Spleen (tissue), 11 donors: ENCODE measurements at regions not wholly inside any gene's neighbourhood (a gene's known extent, or its start where the extent isn't known, plus 50 kb on each side); places are given as distances from the start of the nearest gene placed in this dataset.

ENCODE experiments used
- DNase-seq: peaks from one replicate; pipeline ENCODE4 v3.0.0-alpha.2; 2020
- H3K27ac ChIP-seq, 8 donors: fragments of 200-600 bp; sonication (generic) in 7 of 8; 1 replicate in 4 of 8; 2 replicates in 4 of 8; pipeline versions ENCODE4 v1.5.0 to v1.8.0; 2016 to 2021; ENCODE audit warnings: inconsistent platforms in 4 of 8, mild to moderate bottlenecking in 4 of 8, moderate library complexity in 1 of 8
- H3K27me3 ChIP-seq, 7 donors: fragments of 200-600 bp; sonication (generic) in 6 of 7; replicated peaks in 1 of 7; 1 replicate in 4 of 7; 2 replicates in 3 of 7; pipeline versions ENCODE4 v1.5.0 to v1.8.0; 2016 to 2021; ENCODE audit warnings: inconsistent platforms in 3 of 7, mild to moderate bottlenecking in 1 of 7
- H3K36me3 ChIP-seq, 6 donors: fragments of 200-600 bp; sonication (generic) in 5 of 6; 1 replicate in 4 of 6; 2 replicates in 2 of 6; pipeline versions ENCODE4 v1.5.0 to v1.8.0; 2016 to 2021; ENCODE audit warnings: inconsistent platforms in 2 of 6
- H3K4me1 ChIP-seq, 6 donors: fragments of 200-600 bp; sonication (generic) in 5 of 6; 1 replicate in 3 of 6; 2 replicates in 3 of 6; pipeline versions ENCODE4 v1.5.0 to v1.8.0; 2016 to 2021; ENCODE audit warnings: inconsistent platforms in 3 of 6
- H3K4me3 ChIP-seq, 8 donors: fragments of 200-600 bp; sonication (generic) in 7 of 8; 1 replicate in 4 of 8; 2 replicates in 4 of 8; pipeline versions ENCODE4 v1.5.0 to v1.8.0; 2016 to 2021; ENCODE audit warnings: inconsistent platforms in 4 of 8, mild to moderate bottlenecking in 4 of 8, moderate library complexity in 2 of 8
- H3K9me3 ChIP-seq, 8 donors: fragments of 200-600 bp; sonication (generic) in 7 of 8; 1 replicate in 4 of 8; 2 replicates in 4 of 8; pipeline versions ENCODE4 v1.5.0 to v1.8.0; 2016 to 2021; ENCODE audit warnings: inconsistent platforms in 4 of 8
- POLR2A ChIP-seq, 3 donors: fragments of 450-650 bp; IDR thresholded peaks; one replicate each; pipeline ENCODE4 v1.5.1; 2017; ENCODE audit warnings: antibody characterized with exemption in 3 of 3, mild to moderate bottlenecking in 1 of 3
- POLR2AphosphoS5 ChIP-seq, 3 donors: sonication (generic); formaldehyde crosslinking; IDR thresholded peaks; one replicate each; pipeline ENCODE4 v1.5.1; 2017; ENCODE audit warnings: antibody characterized with exemption in 3 of 3
- WGBS, 5 donors: extraction: QIAGEN DNeasy Blood & Tissue Kit in 3 of 5; methylation state at CpG; one replicate each; pipeline versions ENCODE4 v1.1.5 to v1.1.7; 2013 to 2018; 5-methylcytosine and 5-hydroxymethylcytosine counted together
- intact Hi-C: fragments of 100-400 bp; cut with DNase I; formaldehyde crosslinking; loops from one replicate; pipeline ENCODE4 v1.15.0; 2023; ENCODE audit warnings: low total_unique reads
- TF ChIP-seq, protein P1 (sequence below), 11 experiments: fragments of 200-600 bp in 7 of 11; fragments of 450-650 bp in 4 of 11; sonication (generic) in 4 of 11; IDR thresholded peaks in 8 of 11; conservative IDR thresholded peaks in 3 of 11; 1 replicate in 7 of 11; 2 replicates in 4 of 11; pipeline versions ENCODE4 v1.4.0 to v1.8.0; 2016 to 2021; ENCODE audit warnings: antibody characterized with exemption in 11 of 11, inconsistent platforms in 4 of 11, mild to moderate bottlenecking in 1 of 11
- donor health status: healthy with polysubstance abuse.
- donor health status: DM: no; HTN: no; CAD: no; lungs with moderate emphysema.
- donor health status: DM: no; HTN: no; CAD: no.
- donor health status: Bipolar disorder and iron deficiency.
- donor health status: healthy.
- donor health status: DM: no; HTN: no; CAD: no.
- donor health status: DM: yes; HTN: yes; CAD: no.

DNA sequence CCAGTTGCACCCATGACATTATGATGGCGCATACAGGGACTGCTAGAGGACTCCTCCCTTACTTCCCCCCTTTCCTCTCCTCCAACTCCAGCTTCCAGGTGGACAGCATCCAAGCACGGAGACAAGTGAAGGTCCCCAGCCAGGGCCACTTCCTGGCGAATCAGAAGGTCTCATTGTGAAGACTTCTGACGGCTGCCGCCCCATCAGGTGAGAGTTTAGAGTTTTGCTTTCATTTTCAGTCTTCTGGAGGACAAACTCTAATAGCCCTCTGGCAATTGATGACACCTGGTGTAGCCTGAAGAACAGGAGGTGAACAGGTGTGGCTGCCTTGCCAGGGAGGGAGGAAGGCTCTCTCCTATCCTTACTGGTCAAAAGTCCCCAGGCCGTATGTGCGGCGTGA, 77.3 kb upstream of the KCNH7 start:
- H3K9me3 ChIP-seq, result peaks cover 0 to 4% (median 0%) of the 10 kb centered on the region in 8 donors
- no peaks in the 10 kb centered on the region for H3K4me1 ChIP-seq
- intact Hi-C loops, result no loop called here
- H3K36me3 ChIP-seq, result no peaks in the 10 kb centered on the region
- no peak overlapping the region for H3K4me3 ChIP-seq
- H3K27ac ChIP-seq, result no peak overlapping the region
- no peaks in the 10 kb centered on the region for H3K27me3 ChIP-seq
- peak; percentile 48 for DNase-seq
- whole genome bisulfite sequencing, 5 donors, result 85 to 91% (median 88%) methylated on average over 8 of the region's 8 CpGs
- TF ChIP-seq POLR2AphosphoS5 (IDR thresholded peaks at IDR 0.05) (no peak), POLR2A (IDR thresholded peaks at IDR 0.05) (no peak)
- TF ChIP-seq, protein P1, sequence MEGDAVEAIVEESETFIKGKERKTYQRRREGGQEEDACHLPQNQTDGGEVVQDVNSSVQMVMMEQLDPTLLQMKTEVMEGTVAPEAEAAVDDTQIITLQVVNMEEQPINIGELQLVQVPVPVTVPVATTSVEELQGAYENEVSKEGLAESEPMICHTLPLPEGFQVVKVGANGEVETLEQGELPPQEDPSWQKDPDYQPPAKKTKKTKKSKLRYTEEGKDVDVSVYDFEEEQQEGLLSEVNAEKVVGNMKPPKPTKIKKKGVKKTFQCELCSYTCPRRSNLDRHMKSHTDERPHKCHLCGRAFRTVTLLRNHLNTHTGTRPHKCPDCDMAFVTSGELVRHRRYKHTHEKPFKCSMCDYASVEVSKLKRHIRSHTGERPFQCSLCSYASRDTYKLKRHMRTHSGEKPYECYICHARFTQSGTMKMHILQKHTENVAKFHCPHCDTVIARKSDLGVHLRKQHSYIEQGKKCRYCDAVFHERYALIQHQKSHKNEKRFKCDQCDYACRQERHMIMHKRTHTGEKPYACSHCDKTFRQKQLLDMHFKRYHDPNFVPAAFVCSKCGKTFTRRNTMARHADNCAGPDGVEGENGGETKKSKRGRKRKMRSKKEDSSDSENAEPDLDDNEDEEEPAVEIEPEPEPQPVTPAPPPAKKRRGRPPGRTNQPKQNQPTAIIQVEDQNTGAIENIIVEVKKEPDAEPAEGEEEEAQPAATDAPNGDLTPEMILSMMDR (IDR thresholded peaks at IDR 0.05 in 8 of 11, conservative IDR thresholded peaks at IDR 0.05 in 3 of 11), result no peak

DNA sequence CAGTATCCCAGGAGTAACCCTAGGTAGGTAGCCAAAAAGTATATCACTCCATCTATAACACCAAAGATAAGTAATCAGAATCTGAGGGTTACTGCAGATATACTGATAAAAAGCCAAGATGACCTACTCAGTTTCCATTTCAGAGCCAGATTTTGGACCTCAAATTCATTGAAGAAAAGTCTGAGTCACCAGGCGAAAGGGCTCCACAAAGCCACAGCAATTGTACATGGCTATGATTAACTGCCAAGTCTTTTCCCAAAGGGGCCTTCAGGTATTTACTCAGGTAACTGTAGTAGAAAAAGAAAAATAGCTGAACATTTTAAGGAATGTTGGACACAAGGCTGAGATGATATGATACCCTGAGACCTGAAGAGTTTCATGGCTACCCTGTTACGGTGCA, 75.6 kb upstream of the KCNH7 start:
- H3K4me1 ChIP-seq, result no peaks in the 10 kb centered on the region

DNA sequence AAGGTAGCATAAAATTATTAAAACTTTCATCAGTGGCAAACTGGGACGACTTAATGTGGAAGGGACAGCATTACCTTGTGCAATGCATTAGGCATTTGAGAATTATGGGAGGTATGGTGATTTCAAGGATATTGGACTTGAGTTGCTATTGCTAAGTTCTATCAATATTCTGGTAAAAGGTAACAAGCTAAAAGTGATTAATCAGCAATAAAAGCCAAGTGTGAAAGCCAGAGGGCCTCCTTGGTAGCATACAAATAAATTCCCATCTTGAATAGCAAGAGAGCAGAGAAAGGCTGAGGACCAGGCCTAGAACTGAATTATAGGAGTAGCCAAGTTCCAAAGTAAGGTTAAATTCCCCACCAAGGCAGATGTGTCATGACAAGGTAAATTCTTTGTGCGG, 74.2 kb upstream of the KCNH7 start:
- Histone ChIP-seq H3K9me3 (peaks cover 0 to 4% (median 0%) of the 10 kb centered on the region in 8 donors), H3K27me3 (no peaks in the 10 kb centered on the region), H3K4me3 (no peak overlapping the region), H3K36me3 (no peaks in the 10 kb centered on the region), H3K27ac (no peak overlapping the region), H3K4me1 (no peaks in the 10 kb centered on the region)
- intact Hi-C loops, result no loop called here
- WGBS, 5 donors, result 83 to 93% (median 88%) methylated on average over 2 of the region's 2 CpGs
- DNase-seq, result no peak
- TF ChIP-seq, protein P1 (IDR thresholded peaks at IDR 0.05 in 8 of 11, conservative IDR thresholded peaks at IDR 0.05 in 3 of 11), result no peak
- TF ChIP-seq POLR2AphosphoS5 (IDR thresholded peaks at IDR 0.05), result no peak
- no peak for TF ChIP-seq POLR2A (IDR thresholded peaks at IDR 0.05)

More for the DNA sequence above, 75.6 kb upstream of the KCNH7 start:
- Histone ChIP-seq H3K9me3 (peaks cover 0 to 4% (median 0%) of the 10 kb centered on the region in 8 donors), H3K4me3 (no peak overlapping the region), H3K27me3 (no peaks in the 10 kb centered on the region), H3K27ac (no peak overlapping the region), H3K36me3 (no peaks in the 10 kb centered on the region)
- intact Hi-C loops, result no loop called here
- TF ChIP-seq POLR2AphosphoS5 (IDR thresholded peaks at IDR 0.05), result no peak
- TF ChIP-seq, protein P1 (IDR thresholded peaks at IDR 0.05 in 8 of 11, conservative IDR thresholded peaks at IDR 0.05 in 3 of 11), result no peak
- TF ChIP-seq POLR2A (IDR thresholded peaks at IDR 0.05), result no peak
- WGBS, 5 donors, result 89 to 97% (median 93%) methylated on average over 2 of the region's 2 CpGs
- DNase-seq, result no peak

DNA sequence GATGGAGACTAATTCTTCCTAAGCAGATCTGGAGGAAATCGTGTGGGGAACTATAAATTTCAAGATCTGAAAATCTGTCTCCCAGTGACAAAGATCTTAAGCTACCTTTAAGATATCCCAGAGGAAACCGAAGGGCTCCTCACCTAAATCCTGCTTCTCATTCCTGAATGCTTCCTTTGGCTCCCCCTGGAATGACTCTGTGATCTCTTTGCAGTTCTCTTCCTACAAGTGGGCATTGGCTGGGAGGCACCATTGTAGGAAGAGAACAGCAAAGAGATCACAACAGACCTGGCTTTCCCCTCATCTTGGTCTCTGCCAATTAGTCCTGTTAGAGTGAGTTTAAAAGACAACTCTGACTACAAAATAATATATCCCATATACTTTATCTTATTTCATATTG, 70.0 kb upstream of the KCNH7 start:
- no peak for TF ChIP-seq POLR2A (IDR thresholded peaks at IDR 0.05)
- no peak for TF ChIP-seq POLR2AphosphoS5 (IDR thresholded peaks at IDR 0.05)
- TF ChIP-seq, protein P1 (IDR thresholded peaks at IDR 0.05 in 8 of 11, conservative IDR thresholded peaks at IDR 0.05 in 3 of 11), result no peak
- Histone ChIP-seq H3K4me1 (no peaks in the 10 kb centered on the region), H3K4me3 (no peak overlapping the region), H3K9me3 (no peaks in the 10 kb centered on the region), H3K27me3 (no peaks in the 10 kb centered on the region), H3K27ac (no peak overlapping the region), H3K36me3 (no peaks in the 10 kb centered on the region)
- WGBS, 5 donors, result 40 to 55% (median 48%) methylated on average over 2 of the region's 2 CpGs
- DNase-seq, result no peak
- intact Hi-C loops, result no loop called here
